ENCODE measurements at regions not wholly inside any gene's neighbourhood (a gene's known extent, or its start where the extent isn't known, plus 50 kb on each side); places are given as distances from the start of the nearest gene placed in this dataset.
"Not testable (repeated sequence)": the region's sequence is repeated elsewhere in the genome, so short reads cannot be mapped to it uniquely, and the experiment has no call there.

GRCh38 chr2:105990624-105991023, 203.5 kb downstream of the UXS1 start:
- Histone ChIP-seq H3K9me3 (ENCODE audit: severe bottlenecking) (peaks cover 2% of the 10 kb centered on the region), H3K36me3 (ENCODE audit: low read depth) (no peaks in the 10 kb centered on the region)
- no peak for TF ChIP-seq CTCF (IDR thresholded peaks at IDR 0.05; ENCODE audit: poor library complexity, severe bottlenecking)

GRCh38 chr2:105989803-105990202, 204.3 kb downstream of the UXS1 start:
- not testable (repeated sequence) for H3K27ac ChIP-seq (ENCODE audit: poor library complexity, severe bottlenecking); H3K36me3 ChIP-seq (ENCODE audit: low read depth); H3K4me1 ChIP-seq (ENCODE audit: insufficient read depth, poor library complexity, severe bottlenecking); DNase-seq (ENCODE audit: low spot score); H3K4me3 ChIP-seq (ENCODE audit: severe bottlenecking); H3K9me3 ChIP-seq (ENCODE audit: severe bottlenecking); ATAC-seq (ENCODE audit: low read depth); H3K27me3 ChIP-seq (ENCODE audit: insufficient read depth, poor library complexity, severe bottlenecking)

More at GRCh38 chr2:105990624-105991023, 203.5 kb downstream of the UXS1 start:
- H3K27me3 ChIP-seq (ENCODE audit: insufficient read depth, poor library complexity, severe bottlenecking) = no peaks in the 10 kb centered on the region
- H3K4me3 ChIP-seq (ENCODE audit: severe bottlenecking) = no peak overlapping the region
- H3K27ac ChIP-seq (ENCODE audit: poor library complexity, severe bottlenecking) = no peak overlapping the region
- no peak for ATAC-seq (ENCODE audit: low read depth)
- no peaks in the 10 kb centered on the region for H3K4me1 ChIP-seq (ENCODE audit: insufficient read depth, poor library complexity, severe bottlenecking)
- no peak for DNase-seq (ENCODE audit: low spot score)

- no peaks in the 10 kb centered on the region for H3K27me3 ChIP-seq (ENCODE audit: insufficient read depth, poor library complexity, severe bottlenecking)
- H3K4me1 ChIP-seq (ENCODE audit: insufficient read depth, poor library complexity, severe bottlenecking) = no peaks in the 10 kb centered on the region
- no peak for ATAC-seq (ENCODE audit: low read depth)
- no peaks in the 10 kb centered on the region for H3K9me3 ChIP-seq (ENCODE audit: severe bottlenecking)
- DNase-seq (ENCODE audit: low spot score) = no peak
- TF ChIP-seq CTCF (IDR thresholded peaks at IDR 0.05; ENCODE audit: poor library complexity, severe bottlenecking) = no peak
- no peak overlapping the region for H3K27ac ChIP-seq (ENCODE audit: poor library complexity, severe bottlenecking)
- H3K4me3 ChIP-seq (ENCODE audit: severe bottlenecking) = no peak overlapping the region
- H3K36me3 ChIP-seq (ENCODE audit: low read depth) = no peaks in the 10 kb centered on the region
These were observed 205.0 kb downstream of the UXS1 start for GRCh38 chr2:105989070-105989469.

GRCh38 chr2:105977807-105978206, 216.3 kb downstream of the UXS1 start:
- Histone ChIP-seq H3K4me1 (ENCODE audit: insufficient read depth, poor library complexity, severe bottlenecking) (peaks cover 8% of the 10 kb centered on the region), H3K4me3 (ENCODE audit: severe bottlenecking) (no peak overlapping the region), H3K27me3 (ENCODE audit: insufficient read depth, poor library complexity, severe bottlenecking) (no peaks in the 10 kb centered on the region), H3K27ac (ENCODE audit: poor library complexity, severe bottlenecking) (peak overlapping the region; percentile 44), H3K36me3 (ENCODE audit: low read depth) (no peaks in the 10 kb centered on the region), H3K9me3 (ENCODE audit: severe bottlenecking) (peaks cover 6% of the 10 kb centered on the region)
- DNase-seq (ENCODE audit: low spot score) = no peak
- ATAC-seq (ENCODE audit: low read depth) = no peak; the same call in 2 of the 3 replicates
- TF ChIP-seq CTCF (IDR thresholded peaks at IDR 0.05; ENCODE audit: poor library complexity, severe bottlenecking) = no peak

GRCh38 chr2:105977212-105977611, 216.9 kb downstream of the UXS1 start:
- H3K4me3 ChIP-seq (ENCODE audit: severe bottlenecking) = no peak overlapping the region
- no peak for TF ChIP-seq CTCF (IDR thresholded peaks at IDR 0.05; ENCODE audit: poor library complexity, severe bottlenecking)
- H3K9me3 ChIP-seq (ENCODE audit: severe bottlenecking) = peaks cover 6% of the 10 kb centered on the region
- no peaks in the 10 kb centered on the region for H3K36me3 ChIP-seq (ENCODE audit: low read depth)
- H3K4me1 ChIP-seq (ENCODE audit: insufficient read depth, poor library complexity, severe bottlenecking) = peaks cover 8% of the 10 kb centered on the region
- peak overlapping the region; percentile 44 for H3K27ac ChIP-seq (ENCODE audit: poor library complexity, severe bottlenecking)
- no peaks in the 10 kb centered on the region for H3K27me3 ChIP-seq (ENCODE audit: insufficient read depth, poor library complexity, severe bottlenecking)
- ATAC-seq (ENCODE audit: low read depth) = peak; percentile 100
- no peak for DNase-seq (ENCODE audit: low spot score)

All from RWPE2 (cell line).